HAP-1 (cell line): ENCODE measurements at regions not wholly inside any gene's neighbourhood (a gene's known extent, or its start where the extent isn't known, plus 50 kb on each side); places are given as distances from the start of the nearest gene placed in this dataset.

ENCODE experiments used
- DNase-seq, 2 experiments: peaks; one replicate each; pipeline ENCODE4 v3.0.0-alpha.2; 2016 to 2020; ENCODE audit warnings: low spot score in 2 of 2
- H3K27me3 ChIP-seq: fragments of 250-450 bp; sonication (Bioruptor Pico); 2 replicates; pipeline ENCODE4 v1.5.1; 2020; ENCODE audit warnings: low read depth, mild to moderate bottlenecking, moderate library complexity
- H3K36me3 ChIP-seq: fragments of 250-450 bp; sonication (Bioruptor Pico); replicated peaks from 2 replicates; pipeline ENCODE4 v1.5.1; 2020; ENCODE audit warnings: mild to moderate bottlenecking
- H3K4me1 ChIP-seq: fragments of 250-450 bp; sonication (Bioruptor Pico); 2 replicates; pipeline ENCODE4 v1.5.1; 2020; ENCODE audit warnings: mild to moderate bottlenecking
- H3K4me3 ChIP-seq: fragments of 250-450 bp; sonication (Bioruptor Pico); 2 replicates; pipeline ENCODE4 v1.5.1; 2020; ENCODE audit warnings: mild to moderate bottlenecking, moderate library complexity
- H3K9me3 ChIP-seq: fragments of 250-450 bp; sonication (Bioruptor Pico); 2 replicates; pipeline ENCODE4 v1.5.1; 2020; ENCODE audit warnings: mild to moderate bottlenecking, moderate library complexity
- in situ Hi-C: fragments of 300-500 bp; cut with MboI; formaldehyde crosslinking; loops from 3 replicates; pipeline ENCODE4 v1.14.3; 2020; ENCODE audit warnings: low sequenced_read_pairs, inconsistent platforms, mixed read lengths

DNA sequence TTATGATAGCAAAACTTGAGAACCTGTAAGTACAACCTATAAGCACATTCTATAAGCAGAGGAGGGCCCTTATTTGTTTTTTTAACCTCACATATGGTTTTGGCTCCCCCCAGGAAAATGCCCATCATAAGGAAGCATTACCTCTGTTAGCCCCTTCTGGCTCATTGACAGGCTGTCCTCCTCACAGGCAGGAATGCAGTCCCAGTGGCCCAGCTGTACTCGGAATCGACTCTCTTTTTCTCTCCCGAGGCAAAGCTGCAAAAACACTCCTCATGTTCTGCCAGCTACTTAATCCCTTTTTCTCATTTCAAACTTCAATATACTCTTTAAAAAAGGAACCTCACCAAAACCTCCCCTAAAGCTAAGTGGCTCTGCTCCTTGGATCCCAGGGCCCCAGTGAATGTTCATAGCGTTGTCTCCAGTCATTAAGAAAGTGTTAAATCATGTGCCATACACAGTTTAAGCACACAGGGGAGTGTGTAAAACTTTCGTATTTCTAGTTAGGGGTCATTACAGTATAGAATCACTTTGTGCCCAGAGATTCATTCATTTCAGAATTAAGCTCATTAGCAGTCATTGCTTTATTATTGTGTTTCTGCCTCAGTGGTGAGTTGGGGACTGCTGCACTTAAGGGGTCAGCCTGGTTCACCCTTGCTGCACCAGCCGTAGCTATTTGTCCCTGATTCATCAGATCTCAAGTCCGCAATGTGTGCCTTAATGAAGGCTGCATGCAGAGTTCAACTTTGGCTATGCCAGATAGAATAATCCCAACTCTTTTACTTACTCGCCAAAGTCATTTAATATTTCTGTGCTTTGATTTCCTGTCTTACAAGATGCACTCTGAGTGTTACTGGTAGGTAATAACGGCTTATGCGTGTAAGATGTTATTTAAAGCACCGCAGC, 57.6 kb downstream of the JRKL start:
- H3K36me3 ChIP-seq: no peaks in the 10 kb centered on the region
- H3K9me3 ChIP-seq: no peaks in the 10 kb centered on the region
- no peak overlapping the region for H3K4me3 ChIP-seq
- peaks cover 20% of the 10 kb centered on the region for H3K27me3 ChIP-seq
- in situ Hi-C loops: no loop called here
- DNase-seq: no peak
- H3K4me1 ChIP-seq: no peaks in the 10 kb centered on the region

DNA sequence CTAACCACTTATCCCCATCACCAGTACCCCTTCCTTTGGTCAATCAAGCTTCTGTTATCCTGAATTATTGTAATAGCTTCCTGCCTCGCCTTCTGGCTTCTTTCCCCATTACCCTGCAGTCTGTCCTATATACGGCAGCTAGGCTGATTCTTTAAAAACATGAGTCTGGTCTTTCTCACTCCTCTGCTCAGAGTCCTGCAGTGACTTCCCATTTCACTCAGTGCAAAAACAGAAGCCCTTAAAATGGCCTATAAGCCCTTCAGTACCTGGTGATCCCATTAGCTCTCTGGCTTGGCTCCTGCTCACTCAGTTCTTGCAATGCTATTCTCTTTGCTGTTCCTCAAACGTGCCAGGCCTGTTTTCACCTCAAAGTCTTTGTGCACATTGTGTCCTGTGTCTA, 58.4 kb downstream of the JRKL start:
- Histone ChIP-seq H3K9me3 (no peaks in the 10 kb centered on the region), H3K4me3 (no peak overlapping the region), H3K4me1 (no peaks in the 10 kb centered on the region), H3K27me3 (peaks cover 23% of the 10 kb centered on the region), H3K36me3 (no peaks in the 10 kb centered on the region)
- in situ Hi-C loops: no loop called here
- no peak for DNase-seq

DNA sequence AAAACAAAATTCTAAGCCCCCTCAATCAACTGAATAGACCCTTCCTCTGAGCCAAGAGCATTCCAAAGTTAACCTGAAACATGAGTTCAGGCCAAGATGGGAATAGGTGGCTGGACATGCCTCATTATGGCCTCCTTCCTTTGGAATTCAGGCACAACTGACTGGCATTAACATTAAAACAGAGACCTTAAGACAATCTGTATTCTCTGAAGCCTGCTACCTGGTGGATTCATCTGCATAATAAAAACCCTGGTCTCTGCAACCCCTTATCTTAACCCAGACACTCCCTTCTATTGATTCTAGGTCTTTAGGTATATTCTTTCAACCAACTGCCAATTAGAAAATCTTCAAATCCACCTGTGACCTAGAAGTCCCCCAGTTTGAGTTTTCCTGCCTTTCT, 66.3 kb downstream of the JRKL start:
- H3K9me3 ChIP-seq: no peaks in the 10 kb centered on the region
- peaks cover 14% of the 10 kb centered on the region for H3K27me3 ChIP-seq
- H3K36me3 ChIP-seq: no peaks in the 10 kb centered on the region
- no peak overlapping the region for H3K4me3 ChIP-seq
- in situ Hi-C loops: loop anchor here (25.0 kb wide), 1 partner anchor 681 kb away; no protein-coding TSS in a partner anchor
- no peak for DNase-seq
- no peaks in the 10 kb centered on the region for H3K4me1 ChIP-seq

DNA sequence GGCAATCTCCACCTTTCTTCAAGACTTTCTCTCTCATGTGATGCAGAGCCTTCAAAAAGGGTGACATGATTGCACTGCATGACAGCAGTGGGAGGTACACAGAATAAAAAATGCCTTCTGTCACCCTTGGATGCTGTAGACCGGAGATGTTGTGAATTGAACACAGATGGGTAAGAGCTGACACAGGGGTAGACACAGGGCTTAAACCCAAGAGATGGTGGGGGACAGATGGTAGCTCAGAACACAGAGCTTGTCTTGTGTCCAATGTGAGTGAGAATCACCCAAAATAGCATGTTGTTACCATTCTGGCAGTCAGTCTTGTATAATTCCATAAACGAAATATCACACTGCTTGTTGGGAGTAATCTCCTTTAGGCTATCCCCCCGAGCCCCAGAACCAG, 69.9 kb downstream of the JRKL start:
- H3K9me3 ChIP-seq: no peaks in the 10 kb centered on the region
- no peak for DNase-seq
- in situ Hi-C loops: loop anchor here (25.0 kb wide), 1 partner anchor 678 kb away; no protein-coding TSS in a partner anchor
- no peaks in the 10 kb centered on the region for H3K36me3 ChIP-seq
- no peak overlapping the region for H3K4me3 ChIP-seq
- peaks cover 7% of the 10 kb centered on the region for H3K27me3 ChIP-seq
- no peaks in the 10 kb centered on the region for H3K4me1 ChIP-seq

DNA sequence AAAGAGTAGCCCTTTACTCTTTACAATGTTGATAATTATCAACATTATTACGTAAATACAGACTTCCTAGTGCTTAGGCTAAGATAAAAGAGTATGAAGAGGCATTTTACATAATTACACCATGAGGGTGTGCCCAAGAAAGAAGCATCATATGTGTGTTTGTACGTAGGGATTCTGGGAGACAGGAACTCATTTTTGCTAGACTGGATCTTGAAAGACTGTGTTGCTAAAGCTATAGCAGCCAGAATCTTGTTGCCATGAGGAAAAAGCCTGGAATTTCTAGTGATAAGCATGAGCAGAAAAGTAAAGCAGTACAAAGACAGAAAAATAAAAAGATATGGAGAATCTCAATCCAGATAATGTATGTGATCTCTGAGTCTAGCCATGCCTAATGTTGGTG, 72.1 kb downstream of the JRKL start:
- Histone ChIP-seq H3K36me3 (no peaks in the 10 kb centered on the region), H3K9me3 (no peaks in the 10 kb centered on the region), H3K4me1 (no peaks in the 10 kb centered on the region), H3K27me3 (peaks cover 7% of the 10 kb centered on the region), H3K4me3 (no peak overlapping the region)
- in situ Hi-C loops: loop anchor here (25.0 kb wide), 1 partner anchor 675 kb away; no protein-coding TSS in a partner anchor
- no peak for DNase-seq

DNA sequence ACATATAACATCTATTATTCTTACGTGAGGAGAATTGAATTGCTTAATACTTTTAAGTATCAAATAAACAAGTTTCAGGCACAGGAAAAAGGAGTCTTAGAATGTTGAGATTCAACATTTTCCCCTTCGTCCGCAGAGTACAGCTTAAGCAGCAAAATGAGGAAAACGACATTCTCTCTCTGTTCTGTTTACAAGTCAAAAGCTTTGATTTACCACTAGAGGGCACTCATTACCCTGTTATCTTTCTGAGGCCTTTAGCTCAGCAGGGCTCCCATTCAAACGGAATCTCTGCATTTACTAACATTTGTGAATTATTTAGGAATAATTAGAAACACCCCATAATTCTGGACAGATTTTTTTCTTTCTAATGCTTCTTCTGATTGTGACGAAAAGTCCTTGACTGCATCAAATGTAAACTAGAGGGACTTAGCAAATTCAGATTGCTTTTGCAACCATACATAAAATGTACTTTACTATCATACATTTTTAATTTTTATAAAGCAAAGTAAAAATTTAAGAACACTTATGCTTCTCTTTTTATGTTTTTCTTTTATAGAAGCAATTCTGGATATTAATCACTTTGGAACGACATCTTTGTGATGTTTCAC, 75.0 kb downstream of the JRKL start:
- Histone ChIP-seq H3K27me3 (peaks cover 2% of the 10 kb centered on the region; the same call in 1 of the 2 replicates), H3K36me3 (no peaks in the 10 kb centered on the region), H3K9me3 (no peaks in the 10 kb centered on the region), H3K4me3 (no peak overlapping the region), H3K4me1 (no peaks in the 10 kb centered on the region)
- in situ Hi-C loops: loop anchor here (25.0 kb wide), 1 partner anchor 672 kb away; no protein-coding TSS in a partner anchor
- DNase-seq: peak; percentile 15 to 82

DNA sequence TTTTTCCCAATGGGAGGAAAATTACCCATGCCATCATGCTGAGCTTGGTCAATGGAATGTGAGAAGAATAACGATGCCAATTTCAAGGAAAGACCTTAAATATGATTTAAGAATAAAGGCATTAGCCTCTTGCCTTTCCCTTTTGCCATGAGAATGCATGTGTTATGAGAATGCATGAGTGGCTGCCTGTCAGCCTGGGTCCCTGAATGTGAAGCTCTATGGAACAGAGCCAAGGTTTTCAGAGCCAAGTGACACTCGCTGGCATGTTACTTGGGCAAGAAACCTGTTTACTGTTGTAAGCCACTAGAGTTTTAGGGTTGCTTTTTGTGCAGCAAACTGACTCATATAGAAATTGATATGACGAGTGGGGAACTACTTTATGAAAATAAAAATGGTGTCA, 75.7 kb downstream of the JRKL start:
- in situ Hi-C loops: loop anchor here (25.0 kb wide), 1 partner anchor 672 kb away; no protein-coding TSS in a partner anchor

DNA sequence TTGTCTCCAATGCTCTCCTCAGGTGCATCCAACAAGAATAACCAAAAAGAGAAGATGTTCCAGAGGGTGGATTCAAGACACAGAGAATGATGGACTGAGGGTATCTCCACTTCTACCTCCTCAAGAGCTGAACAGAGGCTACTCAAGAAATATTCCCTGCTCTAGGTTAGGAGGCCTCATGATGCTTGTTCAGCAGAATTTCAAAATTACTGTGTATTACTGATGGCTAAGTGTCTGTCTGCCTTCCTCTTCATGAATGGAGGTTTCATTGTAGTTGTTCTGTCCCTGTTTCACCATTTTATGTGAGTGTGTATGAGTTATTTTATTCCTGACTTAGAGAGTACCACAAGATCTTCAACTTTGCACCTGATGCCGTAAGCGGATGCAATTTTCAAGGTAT, 76.8 kb downstream of the JRKL start:
- 0 out of 2 replicates have a peak, but pooled peaks cover 2% of the 10 kb centered on the region for H3K27me3 ChIP-seq
- H3K4me1 ChIP-seq: no peaks in the 10 kb centered on the region
- in situ Hi-C loops: loop anchor here (25.0 kb wide), 1 partner anchor 671 kb away; no protein-coding TSS in a partner anchor
- H3K36me3 ChIP-seq: no peaks in the 10 kb centered on the region
- no peaks in the 10 kb centered on the region for H3K9me3 ChIP-seq
- H3K4me3 ChIP-seq: no peak overlapping the region
- no peak for DNase-seq

More for the DNA sequence above, 75.7 kb downstream of the JRKL start:
- Histone ChIP-seq H3K36me3 (no peaks in the 10 kb centered on the region), H3K27me3 (0 out of 2 replicates have a peak, but pooled peaks cover 2% of the 10 kb centered on the region), H3K4me1 (no peaks in the 10 kb centered on the region), H3K9me3 (no peaks in the 10 kb centered on the region), H3K4me3 (no peak overlapping the region)
- DNase-seq: no peak

DNA sequence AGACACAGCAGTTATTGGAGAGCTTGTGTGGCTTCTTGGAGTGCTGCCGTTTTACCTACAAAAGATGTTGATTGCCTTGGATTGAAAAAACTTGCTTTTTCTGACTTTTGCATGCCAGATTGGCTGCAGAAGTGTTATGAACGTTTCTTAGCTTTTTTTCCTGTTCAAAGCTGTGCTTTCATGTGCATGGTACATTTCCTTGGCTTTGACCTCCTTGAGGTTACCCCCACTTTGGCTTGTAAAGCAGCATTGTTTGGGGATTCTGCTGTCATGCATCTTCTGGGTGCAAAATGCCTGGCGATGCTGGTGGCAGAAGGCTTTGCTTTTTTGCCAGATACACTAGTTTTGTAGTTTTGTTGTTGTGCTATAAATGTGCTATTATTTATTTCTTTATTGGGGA, 80.0 kb downstream of the JRKL start:
- in situ Hi-C loops: loop anchor here (25.0 kb wide), 1 partner anchor 668 kb away; no protein-coding TSS in a partner anchor
- DNase-seq: no peak
- no peak overlapping the region for H3K4me3 ChIP-seq
- no peaks in the 10 kb centered on the region for H3K36me3 ChIP-seq
- 0 out of 2 replicates have a peak, but pooled peaks cover 2% of the 10 kb centered on the region for H3K27me3 ChIP-seq
- no peaks in the 10 kb centered on the region for H3K9me3 ChIP-seq
- H3K4me1 ChIP-seq: no peaks in the 10 kb centered on the region

DNA sequence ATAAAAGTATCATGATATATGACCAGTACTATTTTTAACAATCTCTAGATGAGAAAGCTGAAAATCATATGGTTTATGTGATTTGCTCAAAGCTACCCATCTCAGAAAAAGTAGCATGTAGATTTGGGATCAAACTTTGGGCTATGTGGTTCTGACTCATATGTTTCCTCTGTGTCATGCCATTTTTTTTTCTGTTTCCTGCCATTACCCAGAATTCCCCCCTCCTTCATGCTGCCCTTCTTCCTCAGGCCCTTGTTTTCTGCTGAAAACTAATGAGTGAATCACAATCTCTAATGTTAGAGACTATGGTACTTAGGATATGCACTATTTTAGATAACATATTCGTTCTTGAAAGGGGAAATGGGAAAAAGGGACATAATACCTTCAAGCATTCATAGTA, 80.7 kb downstream of the JRKL start:
- no peak overlapping the region for H3K4me3 ChIP-seq
- 0 out of 2 replicates have a peak, but pooled peaks cover 2% of the 10 kb centered on the region for H3K27me3 ChIP-seq
- DNase-seq: no peak
- in situ Hi-C loops: loop anchor here (25.0 kb wide), 1 partner anchor 667 kb away; no protein-coding TSS in a partner anchor
- no peaks in the 10 kb centered on the region for H3K4me1 ChIP-seq
- H3K9me3 ChIP-seq: no peaks in the 10 kb centered on the region
- H3K36me3 ChIP-seq: no peaks in the 10 kb centered on the region

DNA sequence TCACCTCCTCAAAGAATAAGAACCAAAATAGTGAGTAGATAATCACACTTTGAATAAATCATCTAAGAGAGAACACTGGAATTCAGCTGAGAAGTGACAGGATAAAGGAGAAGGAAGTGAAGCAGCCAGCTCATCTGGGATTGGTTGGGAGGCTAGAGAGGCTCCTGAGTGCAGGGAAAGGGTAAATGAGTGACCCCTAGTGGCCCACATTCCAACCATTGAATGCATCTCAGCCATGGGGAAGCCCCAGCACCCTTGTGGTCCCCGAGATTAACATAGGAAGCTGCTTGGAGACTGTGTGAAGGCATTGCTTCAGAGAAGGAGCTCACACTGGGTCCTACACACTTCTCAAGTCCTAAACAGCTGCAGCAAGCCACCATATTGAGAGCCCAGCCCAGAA, 82.3 kb downstream of the JRKL start:
- Histone ChIP-seq H3K27me3 (0 out of 2 replicates have a peak, but pooled peaks cover 2% of the 10 kb centered on the region), H3K36me3 (no peaks in the 10 kb centered on the region), H3K9me3 (no peaks in the 10 kb centered on the region), H3K4me1 (no peaks in the 10 kb centered on the region), H3K4me3 (no peak overlapping the region)
- in situ Hi-C loops: loop anchor here (25.0 kb wide), 1 partner anchor 665 kb away; no protein-coding TSS in a partner anchor
- peak in 1 of 2 experiments; percentile 13 for DNase-seq

DNA sequence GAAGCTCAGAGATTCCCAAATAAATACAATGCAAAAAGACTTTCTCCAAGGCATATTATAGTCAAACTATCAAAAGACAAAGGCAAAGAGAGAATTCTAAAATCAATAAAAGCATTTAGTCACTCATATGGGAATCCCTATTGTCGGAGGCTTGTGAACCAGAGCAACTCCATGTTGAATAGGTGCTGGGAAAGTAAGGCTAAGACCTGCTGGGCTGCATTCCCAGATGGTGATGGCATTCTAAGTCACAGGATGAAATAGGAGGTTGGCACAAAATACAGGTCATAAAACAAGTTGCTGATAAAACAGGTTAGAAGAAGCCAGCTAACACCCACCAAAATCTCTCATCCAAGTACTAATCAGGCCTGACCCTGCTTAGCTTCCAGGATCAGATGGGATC, 84.5 kb downstream of the JRKL start:
- H3K27me3 ChIP-seq: 0 out of 2 replicates have a peak, but pooled peaks cover 2% of the 10 kb centered on the region
- H3K4me1 ChIP-seq: no peaks in the 10 kb centered on the region
- H3K36me3 ChIP-seq: no peaks in the 10 kb centered on the region
- in situ Hi-C loops: loop anchor here (25.0 kb wide), 1 partner anchor 663 kb away; no protein-coding TSS in a partner anchor
- DNase-seq: no peak
- no peaks in the 10 kb centered on the region for H3K9me3 ChIP-seq
- H3K4me3 ChIP-seq: no peak overlapping the region

DNA sequence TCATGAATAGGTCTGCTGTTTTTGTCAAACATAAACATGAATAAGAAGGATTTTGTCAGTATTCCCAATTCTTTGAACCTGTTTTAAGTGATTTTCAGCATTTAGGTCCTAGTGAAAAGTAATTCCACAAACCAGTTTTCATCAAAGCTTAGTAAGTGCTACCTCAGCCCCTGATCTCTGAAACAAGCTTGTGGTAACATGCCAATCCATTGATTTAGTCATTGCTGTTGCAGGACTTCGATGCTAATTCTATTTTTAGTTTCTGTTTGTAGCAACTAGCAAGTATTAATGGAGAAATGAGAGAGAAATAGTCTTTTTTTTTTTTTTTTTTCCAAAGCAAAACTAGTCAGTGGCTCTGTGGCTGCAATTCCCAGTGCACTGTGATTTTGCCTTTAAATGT, 91.4 kb downstream of the JRKL start:
- no peaks in the 10 kb centered on the region for H3K4me1 ChIP-seq

More for the DNA sequence above, 91.4 kb downstream of the JRKL start:
- in situ Hi-C loops: no loop called here
- DNase-seq: no peak
- Histone ChIP-seq H3K9me3 (no peaks in the 10 kb centered on the region), H3K36me3 (no peaks in the 10 kb centered on the region), H3K27me3 (no peaks in the 10 kb centered on the region; the same call in 1 of the 2 replicates), H3K4me3 (no peak overlapping the region)
